ENCODE measurements at regions not wholly inside any gene's neighbourhood (a gene's known extent, or its start where the extent isn't known, plus 50 kb on each side); places are given as distances from the start of the nearest gene placed in this dataset.

- Histone ChIP-seq H3K9me3 (ENCODE audit: insufficient read depth, low read depth) (no peaks in the 10 kb centered on the region), H2AFZ (no peak overlapping the region), H3K27ac (no peak overlapping the region), H3K4me2 (no peak overlapping the region), H3K36me3 (ENCODE audit: low read depth) (no peaks in the 10 kb centered on the region), H3K27me3 (ENCODE audit: insufficient read depth, low read depth) (no peaks in the 10 kb centered on the region), H3F3A (ENCODE audit: insufficient read depth, low read depth) (no peaks in the 10 kb centered on the region), H3K4me1 (replicated peaks; ENCODE audit: insufficient read depth) (no peaks in the 10 kb centered on the region), H3K4me3 (no peak overlapping the region), H3K9me2 (ENCODE audit: insufficient read depth) (no peaks in the 10 kb centered on the region), H3K79me2 (ENCODE audit: low read depth) (no peaks in the 10 kb centered on the region), H4K20me1 (ENCODE audit: insufficient read depth) (no peaks in the 10 kb centered on the region)
- DNase-seq = no peak
- POLR2A ChIA-PET (ENCODE audit: unreplicated experiment) = no interaction called here
- CTCF ChIA-PET = no interaction called here
- intact Hi-C loops (cut with micrococcal nuclease; ENCODE audit: unreplicated experiment) = no loop called here
- no peak for TF ChIP-seq EZH2 (IDR thresholded peaks at IDR 0.05; ENCODE audit: low read depth)
- TF ChIP-seq, protein P1, sequence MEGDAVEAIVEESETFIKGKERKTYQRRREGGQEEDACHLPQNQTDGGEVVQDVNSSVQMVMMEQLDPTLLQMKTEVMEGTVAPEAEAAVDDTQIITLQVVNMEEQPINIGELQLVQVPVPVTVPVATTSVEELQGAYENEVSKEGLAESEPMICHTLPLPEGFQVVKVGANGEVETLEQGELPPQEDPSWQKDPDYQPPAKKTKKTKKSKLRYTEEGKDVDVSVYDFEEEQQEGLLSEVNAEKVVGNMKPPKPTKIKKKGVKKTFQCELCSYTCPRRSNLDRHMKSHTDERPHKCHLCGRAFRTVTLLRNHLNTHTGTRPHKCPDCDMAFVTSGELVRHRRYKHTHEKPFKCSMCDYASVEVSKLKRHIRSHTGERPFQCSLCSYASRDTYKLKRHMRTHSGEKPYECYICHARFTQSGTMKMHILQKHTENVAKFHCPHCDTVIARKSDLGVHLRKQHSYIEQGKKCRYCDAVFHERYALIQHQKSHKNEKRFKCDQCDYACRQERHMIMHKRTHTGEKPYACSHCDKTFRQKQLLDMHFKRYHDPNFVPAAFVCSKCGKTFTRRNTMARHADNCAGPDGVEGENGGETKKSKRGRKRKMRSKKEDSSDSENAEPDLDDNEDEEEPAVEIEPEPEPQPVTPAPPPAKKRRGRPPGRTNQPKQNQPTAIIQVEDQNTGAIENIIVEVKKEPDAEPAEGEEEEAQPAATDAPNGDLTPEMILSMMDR (conservative IDR thresholded peaks at IDR 0.05) = no peak
- BruUV-seq (replicated peaks) = no TSS peak
Measured at GRCh38 chr9:102072059-102072764, 333.8 kb upstream of the GRIN3A start.

- no peak for DNase-seq
- Histone ChIP-seq H2AFZ (no peak overlapping the region), H3K9me2 (ENCODE audit: insufficient read depth) (no peaks in the 10 kb centered on the region), H3K36me3 (ENCODE audit: low read depth) (no peaks in the 10 kb centered on the region), H3K27ac (no peak overlapping the region), H4K20me1 (ENCODE audit: insufficient read depth) (no peaks in the 10 kb centered on the region), H3K4me3 (no peak overlapping the region), H3K4me2 (no peak overlapping the region), H3K79me2 (ENCODE audit: low read depth) (no peaks in the 10 kb centered on the region), H3F3A (ENCODE audit: insufficient read depth, low read depth) (no peaks in the 10 kb centered on the region), H3K27me3 (ENCODE audit: insufficient read depth, low read depth) (no peaks in the 10 kb centered on the region), H3K4me1 (replicated peaks; ENCODE audit: insufficient read depth) (no peaks in the 10 kb centered on the region), H3K9me3 (ENCODE audit: insufficient read depth, low read depth) (no peaks in the 10 kb centered on the region)
- ChIA-PET POLR2A (ENCODE audit: unreplicated experiment) (no interaction called here), CTCF (no interaction called here)
- no peak for TF ChIP-seq EZH2 (IDR thresholded peaks at IDR 0.05; ENCODE audit: low read depth)
- TF ChIP-seq, protein P1 (conservative IDR thresholded peaks at IDR 0.05) = no peak
- no TSS peak for BruUV-seq (replicated peaks)
- intact Hi-C loops (cut with micrococcal nuclease; ENCODE audit: unreplicated experiment) = no loop called here
Measured at GRCh38 chr9:102069969-102070368, 331.5 kb upstream of the GRIN3A start.

GRCh38 chr9:102054811-102055210 is 316.4 kb upstream of the GRIN3A start:
- H3K27me3 ChIP-seq (ENCODE audit: insufficient read depth, low read depth) = no peaks in the 10 kb centered on the region
- H3K36me3 ChIP-seq (ENCODE audit: low read depth) = no peaks in the 10 kb centered on the region
- H3K9me3 ChIP-seq (ENCODE audit: insufficient read depth, low read depth) = no peaks in the 10 kb centered on the region
- H4K20me1 ChIP-seq (ENCODE audit: insufficient read depth) = no peaks in the 10 kb centered on the region
- H3K27ac ChIP-seq = no peak overlapping the region
- CTCF ChIA-PET = no interaction called here
- TF ChIP-seq, protein P1 (conservative IDR thresholded peaks at IDR 0.05) = no peak
- no peak for TF ChIP-seq EZH2 (IDR thresholded peaks at IDR 0.05; ENCODE audit: low read depth)
- no peaks in the 10 kb centered on the region for H3F3A ChIP-seq (ENCODE audit: insufficient read depth, low read depth)
- no peaks in the 10 kb centered on the region for H3K9me2 ChIP-seq (ENCODE audit: insufficient read depth)
- intact Hi-C loops (cut with micrococcal nuclease; ENCODE audit: unreplicated experiment) = no loop called here
- no peak overlapping the region for H2AFZ ChIP-seq
- no peak overlapping the region for H3K4me2 ChIP-seq
- no peaks in the 10 kb centered on the region for H3K4me1 ChIP-seq (replicated peaks; ENCODE audit: insufficient read depth)
- POLR2A ChIA-PET (ENCODE audit: unreplicated experiment) = no interaction called here
- BruUV-seq (replicated peaks) = no TSS peak
- no peak overlapping the region for H3K4me3 ChIP-seq
- H3K79me2 ChIP-seq (ENCODE audit: low read depth) = no peaks in the 10 kb centered on the region
- DNase-seq = no peak
